GM21619 (cell line): ENCODE measurements at regions not wholly inside any gene's neighbourhood (a gene's known extent, or its start where the extent isn't known, plus 50 kb on each side); places are given as distances from the start of the nearest gene placed in this dataset.
"Not testable (repeated sequence)": the region's sequence is repeated elsewhere in the genome, so short reads cannot be mapped to it uniquely, and the experiment has no call there.

Experiments used
- ATAC-seq: cut with Tn5 transposase; IDR thresholded peaks from one replicate; pipeline ENCODE4 v1.9.1; 2021; ENCODE audit not compliant: unreplicated experiment

- no peak for ATAC-seq
Measured at GRCh38 chr1:60746278-60746791, 336.0 kb upstream of the NFIA start.

GRCh38 chr1:60745484-60745883 lies 336.9 kb upstream of the NFIA start:
- no peak for ATAC-seq

DNA sequence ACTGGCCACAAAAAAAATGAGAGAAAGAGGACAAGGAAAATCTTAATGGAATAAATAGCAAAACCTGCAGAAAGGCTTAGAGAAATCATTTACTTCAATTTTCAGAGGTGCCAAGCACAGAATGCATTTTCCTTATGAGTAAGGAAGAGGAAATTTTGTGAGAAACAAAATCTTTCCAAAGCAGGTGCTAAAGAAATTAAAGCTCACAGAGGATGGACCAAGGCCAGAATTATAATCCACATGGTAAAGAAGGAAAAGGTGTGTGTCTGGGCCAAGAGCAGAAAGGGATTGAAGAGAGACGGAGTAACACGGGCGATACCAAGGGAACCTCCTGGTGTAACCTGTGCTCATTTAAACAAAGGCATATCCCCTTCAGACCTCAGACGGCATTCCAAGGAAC lies 340.0 kb upstream of the NFIA start:
- no peak for ATAC-seq

DNA sequence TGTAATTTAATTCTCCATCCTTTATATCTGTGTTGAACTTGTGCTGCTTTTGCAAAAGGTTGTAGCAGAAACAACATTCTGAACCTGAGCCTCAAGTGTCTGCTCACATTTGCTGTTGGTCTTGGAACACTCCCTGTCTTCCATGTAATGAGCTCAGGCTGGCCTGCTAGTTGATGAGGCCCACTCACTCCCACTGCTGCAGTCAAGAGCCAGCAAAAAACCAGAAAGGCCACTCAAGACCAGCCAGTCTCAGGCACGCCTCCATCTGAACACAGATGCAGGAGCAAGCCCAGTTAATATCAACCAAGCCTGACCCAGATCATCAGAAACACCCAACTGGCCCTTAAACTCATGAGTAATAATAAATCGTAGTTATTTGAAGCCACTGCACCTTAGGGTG lies 342.2 kb upstream of the NFIA start:
- ATAC-seq: no peak

- ATAC-seq: no peak
Measured at GRCh38 chr1:60739729-60740128, 342.6 kb upstream of the NFIA start.

- ATAC-seq: no peak
Measured at GRCh38 chr1:60732977-60733401, 349.4 kb upstream of the NFIA start.

- ATAC-seq: no peak
Measured at GRCh38 chr1:60731321-60731720, 351.0 kb upstream of the NFIA start.

- no peak for ATAC-seq
Measured at GRCh38 chr1:60727552-60727951, 354.8 kb upstream of the NFIA start.

DNA sequence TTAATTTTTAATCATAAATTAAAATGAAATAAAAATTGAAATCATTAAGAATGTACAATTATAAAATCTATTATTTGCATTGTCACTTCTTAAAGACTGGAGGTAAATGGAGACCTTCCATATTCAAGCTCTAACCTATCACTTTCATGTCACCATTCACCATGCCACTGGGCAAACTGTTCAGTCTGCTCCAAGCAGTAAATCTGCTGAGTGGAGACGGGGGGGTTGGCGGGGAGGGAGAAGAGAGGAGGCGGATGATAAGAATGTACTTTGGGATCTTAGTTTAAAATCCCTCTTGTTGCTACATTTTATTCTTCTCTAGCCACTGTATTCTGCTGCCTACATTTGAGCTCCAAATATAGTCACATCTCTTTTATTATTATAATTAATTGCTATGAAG lies 365.9 kb upstream of the NFIA start:
- no peak for ATAC-seq

DNA sequence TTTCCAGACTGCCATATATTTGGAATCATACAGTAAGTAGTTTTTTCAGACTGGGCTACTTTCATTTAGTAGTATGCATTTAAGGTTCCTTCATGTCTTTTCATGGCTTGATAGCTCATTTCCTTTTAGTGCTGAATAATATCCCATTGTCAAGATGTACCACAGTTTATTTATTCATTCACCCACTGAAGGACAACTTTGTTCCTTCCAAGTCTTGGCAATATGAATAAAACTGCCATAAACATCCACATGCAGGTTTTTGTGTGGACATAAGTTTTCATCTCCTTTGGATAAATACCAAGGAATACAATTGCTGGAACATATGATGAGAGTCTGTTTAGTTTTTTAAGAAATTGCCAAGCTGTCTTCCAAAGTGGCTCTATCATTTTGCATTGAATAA lies 366.4 kb upstream of the NFIA start:
- ATAC-seq: no peak

DNA sequence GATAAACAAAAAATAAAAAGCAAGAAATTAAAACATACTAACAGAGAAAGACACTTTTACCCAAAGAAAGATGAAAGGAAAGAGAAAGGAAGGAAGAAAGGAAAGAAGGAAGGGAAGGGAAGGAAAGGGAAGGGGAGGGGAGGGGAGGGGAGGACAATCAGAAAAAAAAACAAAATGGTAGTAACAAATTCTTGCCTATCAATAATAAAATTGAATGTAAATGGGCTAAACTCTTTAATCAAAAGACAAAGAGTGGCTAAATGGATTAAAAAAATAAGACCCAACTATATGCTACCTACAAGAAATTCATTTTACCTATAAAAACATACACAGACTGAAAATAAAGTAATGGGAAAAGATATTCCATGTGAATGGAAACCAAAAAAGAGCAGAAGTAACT lies 372.9 kb upstream of the NFIA start:
- no peak for ATAC-seq

DNA sequence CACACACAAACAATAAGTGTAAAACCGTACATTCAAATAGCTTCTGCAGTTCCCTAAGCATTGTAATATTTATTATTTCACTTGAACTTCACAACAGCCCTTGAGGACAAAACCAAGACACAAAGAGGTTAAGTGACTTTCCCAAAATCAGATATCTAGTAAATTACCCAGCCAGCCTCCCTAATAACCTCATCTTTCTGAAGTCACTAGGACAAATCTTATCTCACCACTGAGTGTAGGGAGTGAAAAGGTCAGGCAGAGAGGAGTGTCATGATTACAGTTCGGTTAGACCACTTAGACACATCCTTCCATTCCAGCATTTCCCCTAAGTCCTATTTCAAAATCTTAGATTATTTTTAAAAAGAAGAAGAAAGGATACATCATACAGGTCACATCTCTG lies 377.3 kb upstream of the NFIA start:
- ATAC-seq: no peak

DNA sequence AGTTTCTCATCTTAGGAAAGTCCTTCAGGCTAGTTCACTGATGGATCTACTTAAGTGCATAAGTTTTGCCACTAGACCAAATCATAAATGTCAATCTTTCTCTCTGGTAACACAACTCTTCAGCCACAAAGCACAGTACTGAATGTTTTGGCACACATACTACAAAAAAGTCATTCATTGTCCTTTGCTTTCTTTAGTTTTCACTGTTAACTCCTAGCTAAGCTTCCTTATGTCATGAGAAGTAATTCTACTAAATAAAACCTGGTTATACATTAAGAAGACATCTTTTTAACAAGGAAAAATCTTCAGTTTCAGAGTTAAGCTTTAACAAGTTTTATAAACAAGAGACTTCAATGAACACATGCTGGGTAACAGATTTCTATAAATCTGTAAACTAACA lies 379.2 kb upstream of the NFIA start:
- no peak for ATAC-seq

DNA sequence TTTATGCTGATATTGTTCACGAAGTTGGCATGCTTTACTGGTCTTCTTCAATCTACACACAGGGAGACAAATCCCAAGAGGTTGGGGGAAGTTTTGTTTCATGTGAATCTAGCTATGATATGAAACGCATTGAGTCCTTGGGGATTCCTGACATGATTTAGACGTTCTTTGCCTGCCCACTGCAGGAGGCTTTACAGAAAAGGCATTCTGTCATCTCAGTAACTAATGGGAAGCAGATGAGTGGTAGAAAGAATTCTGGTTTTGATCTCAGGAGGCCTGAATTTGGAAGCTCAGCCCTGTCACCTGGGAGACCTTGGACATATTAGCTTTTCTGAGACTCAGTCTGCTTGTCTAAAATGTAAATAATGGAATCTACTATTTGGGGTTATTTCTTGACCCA lies 383.0 kb upstream of the NFIA start:
- no peak for ATAC-seq

- no peak for ATAC-seq
Measured at GRCh38 chr1:60697204-60697994, 385.0 kb upstream of the NFIA start.

DNA sequence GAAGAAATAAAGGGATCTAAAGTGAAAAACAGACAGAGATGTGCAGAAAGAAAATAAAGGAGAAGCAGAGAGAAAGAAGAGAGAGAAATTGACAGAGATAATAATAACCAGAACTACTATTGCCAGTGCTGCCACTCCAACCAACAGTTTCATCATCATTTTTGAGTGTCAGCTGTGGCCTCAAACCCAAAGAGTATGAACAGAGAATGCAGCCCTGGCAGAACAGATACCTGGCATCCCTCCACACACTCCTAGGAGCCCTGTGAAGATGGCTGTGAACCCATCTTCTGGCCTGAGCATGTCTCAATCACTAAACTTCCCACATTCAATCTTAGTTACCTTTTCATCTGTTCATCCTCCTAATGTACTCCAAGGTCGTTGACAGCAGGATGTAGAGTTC lies 385.8 kb upstream of the NFIA start:
- no peak for ATAC-seq

DNA sequence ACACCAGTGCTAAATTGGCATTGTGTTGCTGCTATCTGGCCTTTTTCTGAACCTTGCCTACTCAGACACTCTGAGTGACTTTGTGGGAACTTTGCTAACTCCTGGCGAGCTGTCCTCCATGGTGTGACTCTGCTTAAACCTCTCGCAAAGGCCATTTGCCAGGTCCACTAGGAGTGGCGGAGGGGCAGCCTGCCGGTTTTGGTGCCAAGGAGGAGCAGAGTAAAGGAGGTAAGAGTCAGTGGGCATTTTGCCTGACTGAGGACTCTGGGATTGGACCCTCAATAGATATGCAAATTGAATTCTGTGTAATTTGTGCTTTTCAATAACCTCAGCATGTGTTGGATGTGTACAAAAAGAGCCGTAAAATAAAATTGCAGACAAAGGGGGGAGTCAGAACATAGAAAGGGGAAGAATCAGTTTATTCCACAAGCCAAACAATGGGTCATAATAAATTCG lies 386.6 kb upstream of the NFIA start:
- ATAC-seq: no peak

DNA sequence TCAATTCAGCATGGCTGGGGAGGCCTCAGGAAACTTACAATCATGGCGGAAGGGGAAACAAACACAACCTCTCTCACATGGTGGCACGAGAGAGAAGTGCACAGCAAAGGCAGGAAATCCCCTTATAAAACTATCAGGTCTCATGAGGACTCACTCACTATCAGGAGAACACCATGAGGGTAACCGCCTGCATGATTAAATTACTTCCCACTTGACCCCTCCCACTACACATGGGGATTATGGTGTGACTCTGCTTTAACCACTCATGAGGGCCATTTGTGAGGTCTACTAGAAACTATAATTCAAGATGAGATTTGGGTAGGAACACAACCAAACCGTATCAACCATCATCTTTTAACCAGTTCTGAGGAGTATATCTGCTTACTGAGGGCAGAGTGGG lies 387.4 kb upstream of the NFIA start:
- ATAC-seq: no peak

DNA sequence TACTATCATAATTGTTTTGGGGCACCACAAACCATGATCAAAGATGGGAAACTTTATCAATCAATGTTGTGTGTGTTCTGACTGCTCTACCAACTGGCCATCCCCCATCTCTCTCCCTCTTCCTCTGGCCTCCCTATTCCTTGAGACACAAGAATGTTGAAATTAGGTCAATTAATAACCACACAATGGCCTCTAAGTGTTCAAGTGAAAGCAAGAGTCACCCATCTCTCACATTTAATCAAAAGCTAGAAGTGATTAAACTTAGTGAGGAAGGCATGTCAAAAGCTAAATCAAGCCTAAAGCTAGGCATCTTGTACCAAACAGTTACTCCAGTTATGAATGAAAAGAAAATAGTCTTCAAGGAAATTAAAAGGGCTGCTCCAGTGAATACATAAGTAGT lies 390.3 kb upstream of the NFIA start:
- ATAC-seq: no peak

DNA sequence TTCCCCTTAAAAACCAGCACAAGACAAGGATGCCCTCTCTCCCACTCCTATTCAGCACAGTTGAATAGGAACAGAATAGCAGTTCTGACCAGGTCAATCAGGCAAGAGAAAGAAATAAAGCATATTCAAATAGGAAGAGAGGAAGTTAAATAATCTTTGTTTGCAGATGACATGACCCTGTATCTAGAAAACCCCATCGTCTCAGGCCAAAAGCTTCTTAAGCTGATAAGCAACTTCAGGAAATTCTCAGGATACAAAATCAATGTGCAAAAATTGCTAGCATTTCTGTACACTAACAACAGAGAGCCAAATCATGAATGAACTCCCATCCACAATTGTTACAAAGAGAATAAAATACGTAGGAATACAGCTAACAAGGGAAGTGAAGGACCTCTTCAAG lies 394.1 kb upstream of the NFIA start:
- not testable (repeated sequence) for ATAC-seq

- ATAC-seq: no peak
Measured at GRCh38 chr1:60681095-60681860, 401.1 kb upstream of the NFIA start.
